GM19324 (cell line): ENCODE measurements at regions not wholly inside any gene's neighbourhood (a gene's known extent, or its start where the extent isn't known, plus 50 kb on each side); places are given as distances from the start of the nearest gene placed in this dataset.

ENCODE experiments used
- ATAC-seq: cut with Tn5 transposase; IDR thresholded peaks from one replicate; pipeline ENCODE4 v1.9.1; 2021; ENCODE audit warnings: mild to moderate bottlenecking, moderate library complexity; ENCODE audit not compliant: unreplicated experiment, low FRiP score

- ATAC-seq, result no peak
These were observed 218.2 kb upstream of the LRFN2 start for GRCh38 chr6:40805336-40805735.

GRCh38 chr6:40804905-40805304 lies 217.7 kb upstream of the LRFN2 start:
- no peak for ATAC-seq

- no peak for ATAC-seq
These were observed 216.9 kb upstream of the LRFN2 start for GRCh38 chr6:40803897-40804702.

GRCh38 chr6:40802481-40802880 lies 215.3 kb upstream of the LRFN2 start:
- no peak for ATAC-seq

DNA sequence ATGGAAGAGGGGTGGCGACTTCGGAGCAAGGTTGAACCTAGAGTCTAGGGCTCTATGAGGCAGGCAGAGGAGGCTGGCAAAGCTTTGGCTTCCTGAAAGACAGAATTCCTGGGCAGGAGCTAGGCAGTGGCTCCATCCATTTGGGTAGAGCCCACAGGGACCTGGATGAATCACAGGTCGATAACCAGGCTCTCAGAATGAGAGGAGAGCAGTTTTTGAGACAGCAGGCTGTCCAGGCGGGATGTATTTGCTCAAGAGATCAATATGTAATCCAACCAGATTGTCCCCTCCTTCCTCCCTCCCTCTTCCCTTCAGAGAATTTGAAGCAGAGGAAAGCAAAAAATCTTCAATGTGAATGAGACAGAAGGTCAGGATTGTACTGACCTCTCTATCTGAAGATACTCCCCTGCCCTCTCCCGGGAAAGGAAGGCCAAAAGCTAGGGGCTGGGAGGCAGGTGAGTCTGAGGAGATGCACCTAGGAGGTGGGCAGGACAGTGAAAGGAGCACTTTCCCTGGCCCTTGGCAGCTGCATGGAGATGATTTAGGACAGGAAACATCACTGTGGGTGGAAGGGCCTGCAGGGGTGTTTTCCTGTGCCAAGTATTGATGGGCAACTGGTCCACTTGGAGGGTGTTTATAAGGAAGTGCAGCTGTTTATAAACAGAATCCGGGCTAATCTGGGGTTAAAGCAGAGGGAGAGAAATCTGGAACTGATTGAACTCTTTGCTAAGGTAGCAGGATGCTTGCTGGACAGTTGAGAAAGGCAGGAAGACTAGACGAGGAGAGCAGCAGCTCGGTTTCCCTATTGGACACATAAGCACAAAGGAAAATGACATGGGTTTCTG lies 212.4 kb upstream of the LRFN2 start:
- ATAC-seq, result no peak

GRCh38 chr6:40798069-40798770 lies 211.1 kb upstream of the LRFN2 start:
- no peak for ATAC-seq

DNA sequence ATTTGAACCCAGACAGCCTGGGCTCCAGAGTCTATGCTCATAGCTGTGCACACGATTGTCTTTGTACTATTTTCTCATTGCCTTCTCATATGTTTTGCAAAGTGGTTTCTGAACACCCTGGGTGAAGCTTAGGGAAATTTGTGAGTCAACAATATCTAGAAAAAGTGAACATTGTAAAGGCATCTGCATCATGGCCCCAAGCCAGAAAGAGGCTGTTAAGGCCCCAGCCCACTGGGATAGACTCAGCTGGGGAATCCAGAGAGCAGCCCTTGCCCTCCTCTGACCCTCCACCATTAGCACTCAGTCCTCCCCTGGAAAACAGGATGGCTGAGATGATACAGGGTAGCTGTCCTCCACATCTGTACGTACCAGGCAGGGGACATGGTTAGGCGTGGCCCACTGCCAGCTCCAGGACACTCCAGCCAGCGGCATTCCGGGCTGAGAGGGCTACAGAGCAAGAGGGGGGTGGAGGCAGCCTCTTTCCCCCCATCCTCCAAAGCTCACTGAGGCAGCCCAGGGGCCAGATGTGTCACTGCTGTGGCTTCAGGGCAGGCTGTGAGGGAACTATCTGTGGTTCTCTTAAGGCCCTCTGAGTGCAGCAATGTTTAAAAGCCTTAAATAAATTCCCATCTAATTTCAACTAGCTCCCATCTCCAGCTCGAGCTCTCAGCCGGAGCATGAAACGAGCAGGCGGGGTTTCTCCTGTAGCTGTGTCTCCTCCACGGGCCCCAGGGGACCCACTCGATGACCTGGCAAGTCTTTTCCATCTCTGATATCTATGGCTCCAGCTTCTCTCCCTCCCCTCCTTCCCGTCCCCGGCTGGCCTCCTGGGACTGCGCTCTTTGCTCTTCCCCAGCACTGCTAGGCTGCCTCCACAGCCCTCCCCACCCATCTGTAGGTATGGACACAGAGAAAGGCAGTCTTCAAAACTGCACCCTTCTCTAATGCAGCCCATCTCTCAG lies 209.4 kb upstream of the LRFN2 start:
- ATAC-seq, result no peak

GRCh38 chr6:40794586-40794985 lies 207.4 kb upstream of the LRFN2 start:
- no peak for ATAC-seq

DNA sequence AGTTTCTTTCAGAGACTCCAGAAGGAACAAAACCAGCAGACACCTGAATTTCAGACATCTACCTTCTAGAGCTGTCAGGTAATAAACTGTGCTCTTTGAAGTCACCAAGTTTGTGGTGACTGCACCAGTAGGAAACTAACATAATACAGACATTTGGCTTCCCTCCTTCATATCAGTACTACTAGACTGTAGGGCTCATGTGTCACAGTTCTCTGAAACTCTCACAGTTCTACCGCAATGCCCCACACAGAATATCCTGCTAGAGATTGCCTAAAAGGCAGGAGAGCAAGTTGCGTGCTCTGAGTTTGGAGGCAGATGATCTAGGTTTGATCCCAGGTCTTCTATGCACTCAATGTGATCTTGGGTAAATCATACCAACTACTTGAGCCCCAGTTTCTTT lies 205.0 kb upstream of the LRFN2 start:
- no peak for ATAC-seq

- ATAC-seq, result no peak
These were observed 203.8 kb upstream of the LRFN2 start for GRCh38 chr6:40791004-40791403.

DNA sequence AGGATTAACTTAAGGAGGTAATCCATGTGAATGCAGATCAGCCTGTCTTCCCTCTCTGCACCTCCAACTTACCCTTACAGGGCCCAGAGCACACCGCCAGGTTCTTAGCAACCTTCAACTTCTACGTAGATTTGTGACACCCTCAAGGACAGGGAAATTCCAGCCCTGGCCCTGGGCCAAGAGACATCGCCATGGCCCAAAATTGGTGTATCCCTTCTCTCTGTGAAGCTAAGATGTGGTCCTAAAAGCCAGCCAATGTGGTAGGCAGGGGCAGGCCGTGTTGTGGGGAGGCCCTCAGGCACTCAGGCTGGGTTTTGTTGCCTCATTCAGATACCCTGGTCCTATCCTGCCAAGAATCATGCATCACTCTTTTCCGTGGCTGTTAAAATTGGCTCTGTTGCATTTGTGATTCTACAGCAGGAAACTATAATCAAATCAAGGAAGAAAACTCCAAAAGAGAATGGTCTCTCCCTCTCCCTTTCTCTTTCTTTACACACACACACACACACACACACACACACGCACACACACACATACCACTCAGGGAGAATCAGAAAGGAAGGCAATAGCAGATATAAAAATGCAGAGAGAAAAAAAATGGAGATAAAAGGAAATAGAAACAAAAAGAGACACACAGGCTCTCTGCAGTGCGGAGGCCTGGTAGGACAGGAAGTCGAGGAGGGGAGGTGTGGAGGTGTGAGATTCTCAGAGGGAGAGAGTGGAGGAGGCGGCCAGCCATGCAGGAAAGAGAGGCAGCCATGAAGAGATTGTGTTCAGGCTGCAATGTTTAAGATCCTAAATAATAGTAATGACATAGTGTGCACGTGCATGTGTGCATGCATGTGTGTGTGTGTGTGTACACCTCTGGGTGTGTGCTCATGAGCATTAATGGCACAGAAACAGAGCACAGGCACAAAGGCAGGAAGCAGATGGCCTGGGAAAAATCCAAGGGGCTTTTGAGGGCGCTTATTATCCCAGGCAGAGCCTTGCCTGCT lies 201.8 kb upstream of the LRFN2 start:
- no peak for ATAC-seq

DNA sequence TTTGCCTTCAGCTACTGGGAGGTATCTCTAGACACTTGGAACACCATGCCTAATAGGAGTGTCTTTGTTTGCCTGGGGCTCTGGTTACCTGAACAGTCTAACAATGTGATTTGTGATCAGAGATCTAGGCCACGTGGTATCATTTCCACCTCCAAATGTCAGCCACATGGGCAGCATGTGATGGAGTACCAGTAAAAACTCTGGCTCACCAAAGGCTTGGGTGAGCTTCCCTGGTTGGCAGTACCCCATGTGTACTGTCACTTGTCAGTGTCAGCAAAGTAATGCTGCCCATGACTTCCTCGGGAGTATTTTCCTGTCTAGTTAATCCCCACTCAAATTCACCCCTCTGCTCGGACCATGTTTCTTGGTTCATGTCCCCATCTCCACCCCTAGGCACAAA lies 195.2 kb upstream of the LRFN2 start:
- ATAC-seq, result no peak

DNA sequence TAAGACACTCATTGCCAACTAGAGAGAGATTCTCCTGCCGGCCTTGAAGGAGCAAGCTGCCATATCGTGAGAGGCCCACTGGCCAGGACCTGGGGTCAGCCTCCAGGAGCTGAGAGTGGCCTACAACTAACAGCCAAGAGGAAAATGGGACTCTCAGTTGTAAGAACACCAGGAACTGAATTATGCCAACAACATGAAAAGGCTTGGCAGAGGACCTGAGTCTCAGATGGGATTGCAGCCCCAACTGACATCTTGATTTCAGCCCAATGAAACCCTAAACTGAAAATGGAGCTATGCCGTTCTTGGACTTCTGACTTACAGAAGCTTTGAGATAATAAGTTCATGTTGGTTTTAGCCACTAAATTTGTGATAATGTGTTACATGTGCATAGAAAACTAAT lies 193.5 kb upstream of the LRFN2 start:
- ATAC-seq, result no peak

DNA sequence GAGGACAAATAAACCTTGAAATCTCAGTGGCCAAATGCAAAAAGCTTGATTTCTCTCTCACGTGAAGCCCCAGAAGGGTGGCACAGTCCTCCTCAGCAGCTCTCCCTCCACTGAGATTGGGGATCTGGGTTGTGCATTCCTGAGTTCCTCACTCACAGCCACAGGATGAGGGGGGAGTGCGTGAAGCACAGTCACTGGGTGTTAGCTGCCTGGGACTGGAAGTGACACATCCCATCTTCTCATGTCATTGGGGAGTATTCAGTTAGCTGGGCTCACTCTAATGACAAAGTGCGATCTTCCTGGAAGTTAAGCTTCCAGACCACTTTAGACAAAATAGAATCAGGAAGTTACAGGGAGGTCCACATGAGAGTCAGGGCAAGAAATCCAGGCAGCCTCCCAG lies 192.2 kb upstream of the LRFN2 start:
- no peak for ATAC-seq

DNA sequence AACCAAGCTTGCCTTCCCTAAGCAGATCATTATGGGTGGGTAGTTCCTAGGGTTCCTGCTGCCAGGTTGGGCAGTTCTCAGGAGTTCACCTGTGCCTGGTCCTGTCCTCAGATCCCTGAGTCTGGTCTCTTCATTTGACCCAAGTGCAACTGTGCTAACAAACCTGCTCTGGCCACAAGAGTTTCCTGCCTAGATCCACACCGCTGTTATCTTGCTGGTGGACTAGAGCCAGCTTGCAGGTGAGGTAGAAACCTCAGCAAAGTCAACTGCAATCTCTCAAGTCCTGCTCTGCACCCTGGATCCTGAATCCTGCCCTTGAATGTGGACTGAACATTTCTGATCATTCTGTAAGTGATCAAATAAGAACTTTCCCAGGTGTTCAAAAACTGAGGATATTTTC lies 191.8 kb upstream of the LRFN2 start:
- no peak for ATAC-seq

DNA sequence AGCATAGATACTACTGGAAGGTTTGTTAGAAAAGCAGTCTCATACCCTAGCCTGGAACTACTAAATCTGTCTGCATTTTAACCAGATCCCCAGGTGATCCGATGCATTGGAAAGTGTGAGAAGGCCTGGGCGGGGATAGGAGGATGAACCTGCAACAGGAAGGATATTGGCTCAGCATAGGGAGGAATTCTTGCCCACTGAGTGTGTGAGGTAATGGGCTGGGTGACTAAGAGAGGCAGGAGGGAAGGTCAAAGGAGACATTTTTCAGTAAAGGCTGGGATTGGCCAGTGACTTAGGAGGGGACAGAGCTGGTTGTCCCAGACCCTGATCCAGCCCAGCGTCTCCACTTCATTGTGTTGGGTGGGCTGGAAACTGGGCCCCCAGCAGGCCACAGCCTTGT lies 191.0 kb upstream of the LRFN2 start:
- ATAC-seq, result no peak

DNA sequence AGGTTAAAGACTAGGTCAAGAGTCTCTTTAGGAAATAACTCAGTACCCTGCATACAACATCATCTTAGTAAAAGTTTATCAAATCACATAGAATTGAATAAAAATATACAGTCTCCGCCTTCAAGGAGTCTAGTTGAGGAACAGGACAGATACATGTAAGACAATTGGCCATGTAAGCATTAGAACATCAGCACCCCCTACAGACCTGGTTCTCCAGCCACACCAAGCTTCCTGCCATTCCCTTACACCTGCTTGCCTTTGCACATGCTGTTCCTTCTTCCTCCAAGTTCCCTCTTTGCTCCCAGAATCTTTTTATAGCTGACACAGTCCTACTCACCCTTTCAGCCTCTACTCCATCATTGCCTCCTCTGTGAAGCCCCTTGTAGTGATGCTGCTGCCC lies 187.8 kb upstream of the LRFN2 start:
- ATAC-seq, result no peak

- ATAC-seq, result no peak
These were observed 183.6 kb upstream of the LRFN2 start for GRCh38 chr6:40770794-40771193.

- no peak for ATAC-seq
These were observed 177.6 kb upstream of the LRFN2 start for GRCh38 chr6:40764726-40765125.
